ENCODE measurements at regions not wholly inside any gene's neighbourhood (a gene's known extent, or its start where the extent isn't known, plus 50 kb on each side); places are given as distances from the start of the nearest gene placed in this dataset.
"Not testable (repeated sequence)": the region's sequence is repeated elsewhere in the genome, so short reads cannot be mapped to it uniquely, and the experiment has no call there.

GRCh38 chr2:56816666-56817065 is 632.9 kb downstream of the CCDC85A start:
- H3K4me3 ChIP-seq: no peak overlapping the region
- no peaks in the 10 kb centered on the region for H3K27me3 ChIP-seq (ENCODE audit: insufficient read depth in 3 of 3, low read length in 2 of 3)
- no peak overlapping the region for H3K27ac ChIP-seq
- ATAC-seq (no peak), DNase-seq (no peak)
- WGBS, 3 donors: 72 to 86% (median 76%) methylated on average over 4 to 5 of the region's 5 CpGs
- TF ChIP-seq, protein P1, sequence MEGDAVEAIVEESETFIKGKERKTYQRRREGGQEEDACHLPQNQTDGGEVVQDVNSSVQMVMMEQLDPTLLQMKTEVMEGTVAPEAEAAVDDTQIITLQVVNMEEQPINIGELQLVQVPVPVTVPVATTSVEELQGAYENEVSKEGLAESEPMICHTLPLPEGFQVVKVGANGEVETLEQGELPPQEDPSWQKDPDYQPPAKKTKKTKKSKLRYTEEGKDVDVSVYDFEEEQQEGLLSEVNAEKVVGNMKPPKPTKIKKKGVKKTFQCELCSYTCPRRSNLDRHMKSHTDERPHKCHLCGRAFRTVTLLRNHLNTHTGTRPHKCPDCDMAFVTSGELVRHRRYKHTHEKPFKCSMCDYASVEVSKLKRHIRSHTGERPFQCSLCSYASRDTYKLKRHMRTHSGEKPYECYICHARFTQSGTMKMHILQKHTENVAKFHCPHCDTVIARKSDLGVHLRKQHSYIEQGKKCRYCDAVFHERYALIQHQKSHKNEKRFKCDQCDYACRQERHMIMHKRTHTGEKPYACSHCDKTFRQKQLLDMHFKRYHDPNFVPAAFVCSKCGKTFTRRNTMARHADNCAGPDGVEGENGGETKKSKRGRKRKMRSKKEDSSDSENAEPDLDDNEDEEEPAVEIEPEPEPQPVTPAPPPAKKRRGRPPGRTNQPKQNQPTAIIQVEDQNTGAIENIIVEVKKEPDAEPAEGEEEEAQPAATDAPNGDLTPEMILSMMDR (IDR thresholded peaks at IDR 0.05): no peak
- no peaks in the 10 kb centered on the region for H3K36me3 ChIP-seq (ENCODE audit: insufficient read depth in 1 of 2, low read depth in 1 of 2)
- no peaks in the 10 kb centered on the region for H3K4me1 ChIP-seq
- H3K9me3 ChIP-seq: peaks cover under 1% of the 10 kb centered on the region
- intact Hi-C loops (cut with DNase I): no loop called here

DNA sequence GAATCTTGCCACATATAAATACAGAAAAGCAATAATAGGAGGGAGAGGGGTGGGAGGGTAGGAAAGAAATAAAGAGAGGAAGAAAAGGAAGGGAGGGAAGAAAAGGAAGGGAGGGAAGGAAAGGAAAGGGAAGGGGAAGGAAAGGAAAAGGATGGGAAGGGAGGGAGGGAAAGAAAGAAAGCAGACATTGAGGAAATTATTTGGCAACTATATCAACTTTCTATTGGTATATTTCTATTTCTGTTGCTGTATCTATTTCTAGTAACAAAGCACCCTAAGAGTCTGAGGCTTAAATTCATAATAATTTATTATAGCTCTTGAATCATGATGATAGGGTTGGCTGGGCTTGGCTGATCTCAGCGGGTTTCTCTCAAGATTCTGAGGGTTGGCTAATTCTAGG is 648.0 kb downstream of the CCDC85A start:
- TF ChIP-seq, protein P1 (IDR thresholded peaks at IDR 0.05): no peak
- H3K9me3 ChIP-seq: no peaks in the 10 kb centered on the region
- H3K27me3 ChIP-seq (ENCODE audit: insufficient read depth in 3 of 3, low read length in 2 of 3): no peaks in the 10 kb centered on the region
- no peak overlapping the region for H3K4me3 ChIP-seq
- H3K27ac ChIP-seq: no peak overlapping the region
- H3K4me1 ChIP-seq: no peaks in the 10 kb centered on the region
- no peak for ATAC-seq
- 53 to 59% (median 57%) methylated on average over 1 of the region's 1 CpG for WGBS, 3 donors
- DNase-seq: no peak
- intact Hi-C loops (cut with DNase I): no loop called here
- H3K36me3 ChIP-seq (ENCODE audit: insufficient read depth in 1 of 2, low read depth in 1 of 2): no peaks in the 10 kb centered on the region

DNA sequence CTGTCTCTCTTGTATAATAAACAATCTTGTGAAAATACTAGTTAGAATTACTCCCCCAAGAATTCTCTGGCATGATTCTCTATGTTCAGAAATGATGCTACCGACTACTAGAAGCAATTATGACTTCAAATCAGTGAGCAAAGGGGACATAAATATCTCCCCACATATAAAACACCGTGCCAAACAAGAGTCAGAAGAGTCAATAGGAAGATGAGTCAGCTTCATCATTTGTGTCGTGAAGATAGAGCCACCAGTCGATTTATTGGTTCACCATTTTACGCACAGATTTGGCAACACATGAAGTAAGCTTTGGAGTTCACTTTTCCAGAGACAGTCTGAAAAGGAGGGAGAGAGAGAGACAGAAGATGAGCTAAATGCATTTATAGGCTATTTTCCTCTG is 650.9 kb downstream of the CCDC85A start:
- Histone ChIP-seq H3K4me3 (no peak overlapping the region), H3K36me3 (ENCODE audit: insufficient read depth in 1 of 2, low read depth in 1 of 2) (no peaks in the 10 kb centered on the region), H3K4me1 (no peaks in the 10 kb centered on the region), H3K27me3 (ENCODE audit: insufficient read depth in 3 of 3, low read length in 2 of 3) (no peaks in the 10 kb centered on the region), H3K9me3 (no peaks in the 10 kb centered on the region), H3K27ac (no peak overlapping the region)
- no peak for ATAC-seq
- intact Hi-C loops (cut with DNase I): no loop called here
- no peak for DNase-seq
- TF ChIP-seq, protein P1 (IDR thresholded peaks at IDR 0.05): no peak
- 65 to 73% (median 67%) methylated on average over 5 of the region's 5 CpGs for whole genome bisulfite sequencing, 3 donors

DNA sequence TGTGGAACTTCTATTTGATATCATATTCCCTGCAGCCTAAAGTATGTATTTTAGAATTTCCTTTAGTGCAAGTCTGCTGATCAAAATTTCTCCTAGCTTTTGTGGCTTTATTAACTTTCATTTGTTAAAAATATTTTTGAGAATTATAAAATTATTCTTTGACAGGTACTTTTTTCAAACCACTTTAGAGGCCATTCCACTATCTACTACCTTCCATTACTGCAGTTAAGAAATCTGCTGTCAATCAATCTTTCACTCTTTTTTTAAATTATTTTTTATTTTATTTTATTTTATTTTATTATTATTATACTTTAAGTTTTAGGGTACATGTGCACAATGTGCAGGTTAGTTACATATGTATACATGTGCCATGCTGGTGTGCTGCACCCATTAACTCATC is 656.2 kb downstream of the CCDC85A start:
- DNase-seq; H3K36me3 ChIP-seq (ENCODE audit: insufficient read depth in 1 of 2, low read depth in 1 of 2); ATAC-seq; H3K4me3 ChIP-seq; H3K4me1 ChIP-seq; H3K9me3 ChIP-seq; H3K27me3 ChIP-seq (ENCODE audit: insufficient read depth in 3 of 3, low read length in 2 of 3); H3K27ac ChIP-seq; intact Hi-C loops (cut with DNase I): not testable (repeated sequence)

DNA sequence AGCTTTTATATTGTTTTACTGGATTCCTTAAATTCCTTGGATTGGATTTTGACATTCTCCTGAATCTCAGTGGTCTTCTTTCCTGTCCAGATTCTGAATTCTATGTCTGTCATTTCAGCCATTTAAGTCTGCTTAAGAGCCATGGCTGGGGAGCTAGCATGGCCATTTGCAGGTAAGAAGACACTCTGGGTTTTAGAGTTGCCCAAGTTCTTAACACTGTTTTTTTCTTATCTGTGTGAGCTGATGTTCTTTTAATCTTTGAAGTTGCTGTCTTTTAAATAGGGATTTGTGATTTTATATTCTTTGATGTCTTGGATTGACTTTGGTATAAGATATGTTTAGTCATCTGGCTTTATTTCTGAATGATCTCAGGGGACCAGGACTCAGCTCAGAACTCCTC is 677.2 kb downstream of the CCDC85A start:
- H3K36me3 ChIP-seq (ENCODE audit: insufficient read depth in 1 of 2, low read depth in 1 of 2): no peaks in the 10 kb centered on the region
- no peaks in the 10 kb centered on the region for H3K4me1 ChIP-seq
- H3K27me3 ChIP-seq (ENCODE audit: insufficient read depth in 3 of 3, low read length in 2 of 3): no peaks in the 10 kb centered on the region
- H3K4me3 ChIP-seq: no peak overlapping the region
- H3K27ac ChIP-seq: no peak overlapping the region
- DNase-seq (no peak), ATAC-seq (no peak)
- no peaks in the 10 kb centered on the region for H3K9me3 ChIP-seq
- TF ChIP-seq, protein P1 (IDR thresholded peaks at IDR 0.05): no peak
- intact Hi-C loops (cut with DNase I): no loop called here
